WERI-Rb-1 (cell line): ENCODE measurements at regions not wholly inside any gene's neighbourhood (a gene's known extent, or its start where the extent isn't known, plus 50 kb on each side); places are given as distances from the start of the nearest gene placed in this dataset.
"Not testable (repeated sequence)": the region's sequence is repeated elsewhere in the genome, so short reads cannot be mapped to it uniquely, and the experiment has no call there.

ENCODE experiments used
- DNase-seq: peaks from one replicate; pipeline ENCODE4 v3.0.0-alpha.2; 2020
- H3K27ac ChIP-seq: fragments of 250-450 bp; sonication (Bioruptor Pico); 2 replicates; pipeline ENCODE4 v1.5.1; 2020; ENCODE audit warnings: mild to moderate bottlenecking, moderate library complexity
- H3K27me3 ChIP-seq: fragments of 250-450 bp; sonication (Bioruptor Pico); 2 replicates; pipeline ENCODE4 v1.5.1; 2021; ENCODE audit warnings: mild to moderate bottlenecking, low read depth, moderate library complexity; ENCODE audit not compliant: insufficient read depth, severe bottlenecking
- H3K36me3 ChIP-seq: fragments of 250-450 bp; sonication (Bioruptor Pico); 2 replicates; pipeline ENCODE4 v1.5.1; 2020; ENCODE audit warnings: mild to moderate bottlenecking, moderate library complexity
- H3K4me3 ChIP-seq: 2 replicates; pipeline ENCODE4 v1.5.1; 2011; ENCODE audit warnings: low read depth, mild to moderate bottlenecking, control low read depth, low read length
- H3K9me3 ChIP-seq: fragments of 250-450 bp; sonication (Bioruptor Pico); 2 replicates; pipeline ENCODE4 v1.5.1; 2021; ENCODE audit warnings: mild to moderate bottlenecking, moderate library complexity; ENCODE audit not compliant: severe bottlenecking
- CTCF ChIP-seq: IDR thresholded peaks from 2 replicates; pipeline ENCODE4 v1.5.1; 2011; ENCODE audit warnings: low read depth, mild to moderate bottlenecking, control low read depth, inconsistent platforms, low read length

- no peaks in the 10 kb centered on the region for H3K9me3 ChIP-seq
- no peaks in the 10 kb centered on the region for H3K27me3 ChIP-seq
- H3K36me3 ChIP-seq: no peaks in the 10 kb centered on the region
- DNase-seq: no peak
- no peak overlapping the region for H3K4me3 ChIP-seq
- H3K27ac ChIP-seq: no peak overlapping the region
- no peak for TF ChIP-seq CTCF
Measured at GRCh38 chr5:167414611-167415010, 876.8 kb upstream of the WWC1 start.

- Histone ChIP-seq H3K36me3 (no peaks in the 10 kb centered on the region), H3K4me3 (no peak overlapping the region), H3K27ac (no peak overlapping the region), H3K27me3 (no peaks in the 10 kb centered on the region), H3K9me3 (no peaks in the 10 kb centered on the region)
- no peak for TF ChIP-seq CTCF
- no peak for DNase-seq
Measured at GRCh38 chr5:167415779-167416746, 875.4 kb upstream of the WWC1 start.

GRCh38 chr5:167417662-167418061, 873.8 kb upstream of the WWC1 start:
- Histone ChIP-seq H3K4me3 (no peak overlapping the region), H3K36me3 (no peaks in the 10 kb centered on the region), H3K27me3 (no peaks in the 10 kb centered on the region), H3K27ac (no peak overlapping the region), H3K9me3 (no peaks in the 10 kb centered on the region)
- TF ChIP-seq CTCF: no peak
- DNase-seq: no peak

DNA sequence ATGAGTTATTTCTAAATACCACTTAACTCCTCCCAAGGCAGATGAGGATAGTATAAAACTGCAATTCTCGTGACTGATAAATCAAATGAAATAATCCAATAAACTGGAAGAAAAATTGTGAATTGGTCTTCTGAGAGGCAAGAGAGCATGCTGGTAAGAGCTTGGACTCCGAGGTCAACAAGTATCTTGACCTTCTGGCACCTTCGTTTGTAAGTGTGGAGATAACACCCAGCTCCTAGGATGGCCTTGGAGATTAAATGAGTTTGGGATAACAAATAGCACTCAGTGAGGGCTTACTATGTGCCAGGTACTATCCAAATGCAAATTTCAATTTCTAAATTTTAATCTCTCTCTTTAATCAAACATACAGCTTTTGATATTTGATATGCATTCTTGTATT, 866.3 kb upstream of the WWC1 start:
- no peak for TF ChIP-seq CTCF

DNA sequence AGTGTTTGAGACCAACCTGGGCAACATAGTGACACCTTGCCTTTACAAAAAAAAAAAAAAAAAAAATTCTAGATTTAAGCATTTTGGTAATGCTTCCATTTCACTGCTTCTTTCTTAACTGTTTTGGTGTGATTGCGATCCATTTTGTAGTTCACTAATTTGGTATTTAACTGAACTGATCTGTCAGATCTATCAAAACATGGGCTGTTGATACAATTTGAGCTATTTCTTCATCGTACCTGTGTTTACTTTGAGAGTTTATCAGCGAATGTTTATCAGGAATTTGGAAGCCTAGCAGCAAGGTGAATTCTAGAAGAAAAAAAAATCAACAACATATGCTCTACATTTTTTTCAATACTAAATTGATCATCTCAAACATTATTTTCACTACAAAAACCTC, 864.9 kb upstream of the WWC1 start:
- Histone ChIP-seq H3K36me3 (no peaks in the 10 kb centered on the region), H3K9me3 (no peaks in the 10 kb centered on the region), H3K4me3 (no peak overlapping the region), H3K27me3 (no peaks in the 10 kb centered on the region), H3K27ac (no peak overlapping the region)
- DNase-seq: no peak
- no peak for TF ChIP-seq CTCF

More for the DNA sequence above, 866.3 kb upstream of the WWC1 start:
- H3K4me3 ChIP-seq: no peak overlapping the region
- DNase-seq: no peak
- no peaks in the 10 kb centered on the region for H3K36me3 ChIP-seq
- H3K27ac ChIP-seq: no peak overlapping the region
- no peaks in the 10 kb centered on the region for H3K27me3 ChIP-seq
- H3K9me3 ChIP-seq: no peaks in the 10 kb centered on the region

- not testable (repeated sequence) for H3K4me3 ChIP-seq, H3K36me3 ChIP-seq, H3K27ac ChIP-seq, H3K27me3 ChIP-seq, H3K9me3 ChIP-seq, DNase-seq
Measured at GRCh38 chr5:167427641-167428040, 863.8 kb upstream of the WWC1 start.
